Activated naive CD8-positive, alpha-beta T cell treated with anti-CD3 and anti-CD28 coated beads, Interleukin-2, amount 50 U/mL, for 16 hours (primary cell): ENCODE measurements at regions not wholly inside any gene's neighbourhood (a gene's known extent, or its start where the extent isn't known, plus 50 kb on each side); places are given as distances from the start of the nearest gene placed in this dataset.

Source experiments
- DNase-seq: peaks from one replicate; pipeline ENCODE4 v3.0.0-alpha.2; 2020; ENCODE audit warnings: low read depth, low spot score

- DNase-seq: no peak
Observed at GRCh38 chr3:41097896-41098496, 101.3 kb upstream of the CTNNB1 start.

GRCh38 chr3:41101231-41101630 lies 98.1 kb upstream of the CTNNB1 start:
- DNase-seq: no peak

- no peak for DNase-seq
Observed at GRCh38 chr3:41102053-41102556, 97.2 kb upstream of the CTNNB1 start.

- DNase-seq: no peak
Observed at GRCh38 chr3:41102750-41103149, 96.6 kb upstream of the CTNNB1 start.

DNA sequence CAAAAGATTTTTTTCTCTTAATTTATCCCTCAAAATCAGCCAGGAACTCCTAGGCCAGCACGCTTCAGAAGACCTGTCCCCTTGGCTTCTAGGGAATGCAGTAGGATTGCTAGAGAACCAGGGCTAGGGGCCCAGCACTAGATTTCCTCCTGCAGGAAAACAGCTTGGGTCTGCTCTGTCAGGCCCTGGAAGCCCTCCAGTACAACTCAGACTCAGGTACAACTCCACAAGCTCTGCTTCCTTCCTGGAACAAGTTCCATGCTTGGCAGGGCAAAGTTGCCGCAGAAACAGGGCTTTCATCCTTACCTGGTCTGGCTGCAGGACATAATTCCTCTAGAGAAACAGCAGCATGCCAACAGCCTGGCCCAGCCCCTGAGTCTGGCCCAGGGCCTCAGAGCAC lies 96.1 kb upstream of the CTNNB1 start:
- no peak for DNase-seq

GRCh38 chr3:41104147-41104546 lies 95.2 kb upstream of the CTNNB1 start:
- DNase-seq: no peak

DNA sequence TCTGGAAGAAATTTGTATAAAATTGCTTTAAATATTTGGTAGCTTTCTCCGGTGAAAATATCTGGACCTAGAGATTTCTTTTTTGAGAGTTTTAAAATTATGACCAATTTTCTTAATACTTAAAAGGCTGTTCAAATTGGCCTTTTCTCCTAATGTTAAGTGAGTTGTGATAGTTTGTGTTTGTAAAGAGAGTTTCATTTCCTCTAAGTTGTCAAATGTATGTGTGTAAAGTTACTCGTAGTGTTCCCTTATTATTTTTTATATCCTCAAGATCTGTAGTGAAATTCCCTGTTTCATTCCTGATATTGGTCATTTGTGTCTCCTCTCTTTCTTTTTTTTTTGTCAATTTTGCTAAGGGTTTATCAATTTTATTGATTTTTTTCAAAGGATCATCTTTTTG lies 92.6 kb upstream of the CTNNB1 start:
- no peak for DNase-seq

- DNase-seq: no peak
Observed at GRCh38 chr3:41111011-41111410, 88.3 kb upstream of the CTNNB1 start.

GRCh38 chr3:41112466-41112865 lies 86.8 kb upstream of the CTNNB1 start:
- no peak for DNase-seq

DNA sequence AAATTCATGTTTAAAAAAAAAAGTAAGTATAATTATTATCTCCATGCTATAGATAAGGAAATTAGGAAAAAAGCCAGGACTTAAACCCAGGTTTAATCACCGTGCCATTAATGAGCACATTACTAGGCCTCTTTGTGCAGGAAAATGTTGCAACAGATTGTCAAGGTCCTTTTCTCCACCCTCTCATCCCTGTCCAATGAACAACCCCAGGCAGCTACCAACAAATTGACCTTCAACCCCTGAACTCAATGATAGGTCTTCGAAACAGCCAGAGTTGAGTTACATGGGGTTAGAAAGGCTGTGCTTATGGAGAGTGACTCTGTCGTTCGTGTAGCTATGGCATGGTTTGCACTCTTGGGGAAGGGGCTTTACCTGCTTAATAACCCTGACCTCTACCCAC lies 84.2 kb upstream of the CTNNB1 start:
- no peak for DNase-seq

DNA sequence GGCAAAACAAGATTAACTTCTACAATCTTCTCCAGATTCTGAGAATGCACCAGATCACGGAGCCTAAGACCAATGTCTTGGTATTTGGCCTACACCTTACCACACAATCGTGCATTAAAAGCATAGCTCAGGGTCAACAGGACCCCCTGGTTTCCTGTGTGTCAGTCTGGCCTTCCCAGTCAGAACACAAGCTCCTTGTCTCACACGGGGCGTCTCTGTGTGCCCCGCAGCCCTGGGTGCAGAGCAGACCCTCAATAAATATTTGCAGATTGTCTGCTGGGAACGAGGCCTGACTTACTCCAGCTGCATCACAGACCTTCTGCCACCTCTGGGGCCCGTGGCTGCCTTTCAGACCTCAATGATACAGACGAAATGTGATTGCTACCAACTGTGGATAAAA lies 82.5 kb upstream of the CTNNB1 start:
- DNase-seq: no peak

- DNase-seq: peak; percentile 41
Observed at GRCh38 chr3:41117398-41117870, 81.9 kb upstream of the CTNNB1 start.

GRCh38 chr3:41118461-41119390 lies 80.6 kb upstream of the CTNNB1 start:
- DNase-seq: no peak

DNA sequence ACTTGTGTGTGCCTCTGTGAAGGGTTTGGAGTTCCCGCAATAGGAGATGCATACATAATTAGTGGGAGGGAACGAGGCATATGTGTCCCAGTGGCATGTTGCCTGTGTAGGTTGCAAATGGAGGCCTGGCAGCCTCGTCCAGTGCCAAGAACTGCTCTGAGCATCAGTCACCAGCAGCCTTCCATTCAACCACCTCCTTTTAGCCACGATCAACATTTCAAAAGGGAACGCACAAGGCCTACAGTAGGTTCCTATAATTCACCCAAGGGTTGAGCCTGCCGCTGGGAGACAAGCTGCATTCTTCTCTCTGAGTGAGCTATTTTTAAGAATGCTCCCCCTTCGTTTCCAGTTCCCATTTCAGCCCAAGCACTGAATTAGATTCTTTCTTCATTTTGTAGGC lies 78.8 kb upstream of the CTNNB1 start:
- no peak for DNase-seq

- no peak for DNase-seq
Observed at GRCh38 chr3:41125258-41125657, 74.0 kb upstream of the CTNNB1 start.

GRCh38 chr3:41126472-41126871 lies 72.8 kb upstream of the CTNNB1 start:
- no peak for DNase-seq

- DNase-seq: no peak
Observed at GRCh38 chr3:41126961-41127360, 72.3 kb upstream of the CTNNB1 start.

GRCh38 chr3:41127414-41127813 lies 71.9 kb upstream of the CTNNB1 start:
- DNase-seq: no peak

GRCh38 chr3:41129731-41130130 lies 69.6 kb upstream of the CTNNB1 start:
- no peak for DNase-seq

DNA sequence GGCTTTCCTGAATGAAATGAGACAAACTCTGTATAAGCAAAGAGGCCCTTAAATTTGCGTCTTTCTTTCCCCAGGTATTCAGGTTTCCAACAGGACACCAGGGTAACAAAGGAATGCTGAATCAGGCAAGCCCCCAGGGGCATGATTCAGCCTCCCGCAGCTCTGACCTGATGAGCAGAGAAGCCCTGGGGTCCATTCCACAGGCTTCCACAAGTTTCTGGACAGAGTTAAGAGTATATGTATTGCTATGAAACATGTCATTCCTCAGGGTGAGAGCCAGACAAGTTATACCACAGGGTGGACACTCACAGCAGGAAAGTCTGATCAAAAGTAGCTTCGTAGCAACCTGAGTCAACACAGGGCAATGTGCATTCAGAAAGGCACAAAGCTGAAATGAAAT lies 68.1 kb upstream of the CTNNB1 start:
- DNase-seq: no peak

- no peak for DNase-seq
Observed at GRCh38 chr3:41137686-41138111, 61.6 kb upstream of the CTNNB1 start.

- DNase-seq: no peak
Observed at GRCh38 chr3:41138146-41138545, 61.2 kb upstream of the CTNNB1 start.

GRCh38 chr3:41138601-41139000 lies 60.7 kb upstream of the CTNNB1 start:
- no peak for DNase-seq
